ENCODE measurements at regions not wholly inside any gene's neighbourhood (a gene's known extent, or its start where the extent isn't known, plus 50 kb on each side); places are given as distances from the start of the nearest gene placed in this dataset.

- no peaks in the 10 kb centered on the region for H3K27me3 ChIP-seq
- H3K27ac ChIP-seq, result no peak overlapping the region
- H3K36me3 ChIP-seq, result no peaks in the 10 kb centered on the region
- no peaks in the 10 kb centered on the region for H3K9me3 ChIP-seq
- no peak overlapping the region for H3K4me3 ChIP-seq
- TF ChIP-seq POLR2AphosphoS5 (IDR thresholded peaks at IDR 0.05), result no peak
- no peak for TF ChIP-seq POLR2A (IDR thresholded peaks at IDR 0.05)
- no peak for TF ChIP-seq EP300 (IDR thresholded peaks at IDR 0.05)
- no peak for TF ChIP-seq CTCF (IDR thresholded peaks at IDR 0.05)
- no peak for DNase-seq (ENCODE audit: low spot score in 2 of 2)
- H3K4me1 ChIP-seq, result peaks cover 3% of the 10 kb centered on the region
- 93% methylated on average over 1 of the region's 1 CpG for WGBS
Observed at GRCh38 chr12:30462249-30462648, 233.4 kb downstream of the IPO8 start.

GRCh38 chr12:30461026-30461615 lies 234.5 kb downstream of the IPO8 start:
- no peak for DNase-seq (ENCODE audit: low spot score in 2 of 2)
- Histone ChIP-seq H3K36me3 (no peaks in the 10 kb centered on the region), H3K4me3 (no peak overlapping the region), H3K9me3 (no peaks in the 10 kb centered on the region), H3K27me3 (no peaks in the 10 kb centered on the region), H3K27ac (no peak overlapping the region), H3K4me1 (peaks cover 7% of the 10 kb centered on the region)
- TF ChIP-seq EP300 (IDR thresholded peaks at IDR 0.05), result no peak
- no peak for TF ChIP-seq CTCF (IDR thresholded peaks at IDR 0.05)
- no peak for TF ChIP-seq POLR2A (IDR thresholded peaks at IDR 0.05)
- TF ChIP-seq POLR2AphosphoS5 (IDR thresholded peaks at IDR 0.05), result no peak

GRCh38 chr12:30458453-30458852 lies 237.2 kb downstream of the IPO8 start:
- H3K27ac ChIP-seq, result no peak overlapping the region
- WGBS, result 95% methylated on average over 3 of the region's 3 CpGs
- H3K4me1 ChIP-seq, result peaks cover 7% of the 10 kb centered on the region
- no peak for DNase-seq (ENCODE audit: low spot score in 2 of 2)
- H3K27me3 ChIP-seq, result no peaks in the 10 kb centered on the region
- H3K4me3 ChIP-seq, result no peak overlapping the region
- no peaks in the 10 kb centered on the region for H3K36me3 ChIP-seq
- H3K9me3 ChIP-seq, result no peaks in the 10 kb centered on the region
- no peak for TF ChIP-seq CTCF (IDR thresholded peaks at IDR 0.05)
- no peak for TF ChIP-seq POLR2A (IDR thresholded peaks at IDR 0.05)
- TF ChIP-seq POLR2AphosphoS5 (IDR thresholded peaks at IDR 0.05), result no peak
- no peak for TF ChIP-seq EP300 (IDR thresholded peaks at IDR 0.05)

- Histone ChIP-seq H3K9me3 (no peaks in the 10 kb centered on the region), H3K27me3 (no peaks in the 10 kb centered on the region), H3K4me1 (peaks cover 7% of the 10 kb centered on the region), H3K4me3 (no peak overlapping the region), H3K27ac (peak overlapping the region; percentile 73), H3K36me3 (no peaks in the 10 kb centered on the region)
- no peak for DNase-seq (ENCODE audit: low spot score in 2 of 2)
- peak in 1 of 2 donors; percentile 24 for TF ChIP-seq CTCF (IDR thresholded peaks at IDR 0.05)
- TF ChIP-seq POLR2AphosphoS5 (IDR thresholded peaks at IDR 0.05), result no peak
- no peak for TF ChIP-seq EP300 (IDR thresholded peaks at IDR 0.05)
- WGBS, result 36% methylated on average over 3 of the region's 3 CpGs
Observed at GRCh38 chr12:30457621-30458289, 237.9 kb downstream of the IPO8 start.

- 87% methylated on average over 2 of the region's 2 CpGs for WGBS
- H3K4me1 ChIP-seq, result no peaks in the 10 kb centered on the region
- H3K4me3 ChIP-seq, result no peak overlapping the region
- no peaks in the 10 kb centered on the region for H3K36me3 ChIP-seq
- TF ChIP-seq POLR2AphosphoS5 (IDR thresholded peaks at IDR 0.05) (no peak), CTCF (IDR thresholded peaks at IDR 0.05) (no peak), POLR2A (IDR thresholded peaks at IDR 0.05) (no peak), EP300 (IDR thresholded peaks at IDR 0.05) (no peak)
- DNase-seq (ENCODE audit: low spot score in 2 of 2), result no peak
- no peaks in the 10 kb centered on the region for H3K27me3 ChIP-seq
- peaks cover 4% of the 10 kb centered on the region for H3K9me3 ChIP-seq
- H3K27ac ChIP-seq, result no peak overlapping the region
Observed at GRCh38 chr12:30450872-30451271, 244.8 kb downstream of the IPO8 start.

Data from suprapubic skin (tissue), 4 donors.